NCI-H146 (cell line): ENCODE measurements at regions not wholly inside any gene's neighbourhood (a gene's known extent, or its start where the extent isn't known, plus 50 kb on each side); places are given as distances from the start of the nearest gene placed in this dataset.
"Not testable (repeated sequence)": the region's sequence is repeated elsewhere in the genome, so short reads cannot be mapped to it uniquely, and the experiment has no call there.

ENCODE experiments used
- DNase-seq: peaks from one replicate; lab custom pipeline; 2025; lab: John Stamatoyannopoulos, UW

DNA sequence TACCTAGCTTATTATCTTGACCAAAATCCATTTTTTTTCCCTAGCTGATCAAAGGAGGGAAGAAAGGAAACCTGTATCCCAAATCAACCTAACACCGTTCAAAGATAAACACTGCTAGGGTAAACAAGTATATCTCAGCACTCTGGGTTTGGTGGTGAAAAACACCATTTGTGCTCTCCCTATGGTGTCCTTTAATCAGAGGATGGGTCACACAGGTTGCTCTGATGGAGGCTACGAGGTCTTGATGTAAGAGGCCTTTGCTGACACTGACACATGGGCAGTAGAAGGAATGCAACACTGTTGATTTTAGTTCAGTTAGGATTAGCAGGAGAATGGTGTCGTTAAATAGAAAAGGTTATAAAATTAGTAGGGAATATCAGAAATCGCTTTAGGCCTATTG lies 179.3 kb downstream of the HDGFL1 start:
- DNase-seq = no peak

DNA sequence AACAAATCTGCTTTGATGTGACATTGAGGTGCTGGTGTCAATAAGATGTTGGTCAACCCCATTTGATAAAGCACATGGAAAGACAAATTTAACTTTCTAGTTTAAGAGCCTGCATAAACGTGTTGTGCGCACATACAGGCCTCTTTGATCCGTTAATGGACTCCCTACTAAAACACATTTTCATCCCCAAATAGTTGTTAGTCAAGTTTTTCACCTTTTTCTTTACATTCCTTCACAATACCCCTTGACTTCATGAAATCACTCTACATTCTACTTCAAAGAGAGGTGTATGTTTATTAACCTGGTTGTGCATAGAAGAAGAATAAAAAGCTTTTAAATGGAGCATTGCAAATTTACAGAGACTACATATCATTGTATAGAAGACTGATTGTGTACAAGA lies 180.3 kb downstream of the HDGFL1 start:
- DNase-seq = no peak

DNA sequence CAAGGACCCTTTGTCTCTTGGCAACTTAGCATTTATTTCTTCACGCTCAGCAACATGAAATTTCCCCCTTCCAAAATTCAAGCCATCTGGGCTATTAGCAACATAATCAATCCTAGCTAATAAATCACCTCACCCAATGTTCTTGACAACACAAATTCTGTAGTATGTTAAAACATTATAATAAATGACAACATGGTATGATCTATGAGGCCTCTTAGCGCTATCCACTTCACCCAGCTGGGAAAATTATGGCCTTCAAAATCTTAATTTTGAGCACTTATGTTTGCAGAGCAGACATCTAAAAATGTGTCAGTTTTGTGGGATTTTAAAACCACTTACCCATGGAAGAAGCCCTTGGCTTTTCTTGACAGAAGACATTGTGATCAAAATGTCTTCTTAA lies 181.9 kb downstream of the HDGFL1 start:
- DNase-seq = no peak

DNA sequence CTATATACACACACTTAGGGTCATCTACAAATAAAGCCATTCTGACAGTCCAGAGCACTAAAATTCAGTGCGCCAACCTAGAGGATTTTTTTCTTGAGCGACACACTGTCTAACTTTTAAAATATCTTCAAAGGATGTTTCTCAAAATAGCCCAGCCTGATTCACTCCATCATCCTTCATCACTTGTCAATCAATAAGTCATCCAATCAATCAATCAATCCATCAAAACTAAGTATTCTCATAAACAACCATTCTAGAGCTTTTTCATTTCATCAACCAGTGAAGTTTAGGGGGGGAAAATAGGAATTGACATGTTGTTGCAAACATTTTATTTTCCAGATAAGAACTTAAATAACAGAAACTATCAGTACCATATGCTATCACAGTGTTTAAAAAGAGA lies 183.2 kb downstream of the HDGFL1 start:
- no peak for DNase-seq

DNA sequence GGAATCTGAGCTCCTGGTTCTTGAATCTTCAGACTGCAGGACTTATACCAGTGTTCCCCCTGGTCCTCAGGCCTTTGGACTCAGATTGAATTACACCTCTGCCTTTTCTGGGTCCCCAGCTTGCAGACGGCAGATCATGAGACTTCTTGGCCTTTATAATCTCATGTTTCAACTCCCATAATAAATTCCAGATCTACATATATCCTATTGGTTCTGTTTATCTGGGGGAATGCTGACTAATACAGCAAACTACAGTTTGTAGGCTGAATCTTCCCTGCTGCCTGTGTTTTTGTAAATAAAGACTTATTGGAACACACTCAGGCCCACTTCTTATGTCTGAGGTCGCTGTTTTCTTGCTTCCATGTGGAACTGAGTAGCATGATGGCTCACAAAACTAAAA lies 184.7 kb downstream of the HDGFL1 start:
- no peak for DNase-seq

DNA sequence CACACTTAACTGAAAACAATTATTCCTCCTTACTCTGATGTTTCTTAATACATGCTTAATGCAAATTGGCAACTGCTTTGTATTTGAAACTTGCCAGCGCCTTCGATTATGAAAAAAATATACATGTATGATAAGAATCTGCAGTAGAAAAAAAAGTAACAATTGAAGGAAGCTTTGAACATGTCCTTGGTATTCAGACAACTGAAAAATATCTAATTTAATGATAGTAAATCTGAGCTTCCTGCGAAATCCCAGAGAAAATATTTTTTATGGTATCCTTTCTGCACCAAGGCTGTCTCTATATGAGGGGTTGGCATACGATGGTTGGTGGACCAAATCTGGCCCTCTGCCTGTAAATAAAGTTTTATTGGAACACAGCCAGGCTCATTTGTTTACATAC lies 186.2 kb downstream of the HDGFL1 start:
- DNase-seq = no peak

DNA sequence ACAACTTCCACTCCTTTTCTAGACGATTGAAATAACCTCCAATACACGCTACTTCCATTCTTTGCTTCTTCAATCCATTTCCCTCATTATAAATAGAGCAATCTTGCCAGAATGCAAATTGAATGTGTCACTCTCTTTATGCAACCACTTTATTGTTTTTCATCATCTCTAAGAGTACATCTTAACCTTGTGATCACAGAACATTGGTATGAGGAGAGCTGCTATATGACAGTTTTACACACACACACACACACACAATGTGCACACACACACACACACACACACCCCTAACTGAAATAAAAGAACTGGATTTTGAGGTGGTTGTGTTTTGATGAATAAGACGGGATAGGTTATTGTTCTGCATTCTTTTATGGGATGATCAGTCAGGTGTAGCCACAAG lies 187.0 kb downstream of the HDGFL1 start:
- no peak for DNase-seq

DNA sequence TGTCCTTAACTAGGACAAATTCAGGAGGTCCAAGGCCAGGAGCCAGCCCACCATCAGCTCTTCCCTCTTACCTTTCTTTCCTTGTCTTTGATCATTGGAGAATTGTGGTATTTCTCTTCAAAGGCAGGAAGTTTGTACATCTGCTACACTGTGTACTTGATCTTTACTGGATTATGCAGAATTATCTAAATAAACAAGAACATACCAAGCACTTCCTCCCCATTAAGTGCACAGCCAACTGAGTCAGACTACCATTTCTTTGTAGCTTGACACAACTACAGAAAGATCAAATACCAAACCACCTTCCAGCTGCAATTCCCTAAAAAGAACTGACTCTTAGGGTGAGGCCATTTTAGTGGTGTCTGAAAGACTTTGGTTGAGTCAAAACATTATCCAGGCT lies 195.1 kb downstream of the HDGFL1 start:
- DNase-seq = no peak

DNA sequence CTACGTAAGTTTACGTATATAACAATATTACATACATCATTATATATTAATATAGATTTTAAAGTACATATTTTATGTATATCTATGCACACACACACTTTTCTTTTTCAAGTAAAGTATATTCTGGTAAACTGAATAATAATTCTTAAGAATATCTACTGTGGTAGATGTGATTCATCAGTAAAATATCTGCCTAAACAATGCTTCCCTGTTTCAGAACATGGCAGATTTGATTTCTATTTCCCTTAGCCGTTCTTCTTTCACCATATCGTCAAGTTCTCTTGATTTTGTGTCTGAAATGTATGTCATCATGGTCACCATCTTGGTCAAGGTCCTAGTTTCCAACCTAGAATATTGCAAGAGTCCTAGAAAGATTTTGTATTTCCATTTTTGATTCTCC lies 195.6 kb downstream of the HDGFL1 start:
- DNase-seq = no peak

DNA sequence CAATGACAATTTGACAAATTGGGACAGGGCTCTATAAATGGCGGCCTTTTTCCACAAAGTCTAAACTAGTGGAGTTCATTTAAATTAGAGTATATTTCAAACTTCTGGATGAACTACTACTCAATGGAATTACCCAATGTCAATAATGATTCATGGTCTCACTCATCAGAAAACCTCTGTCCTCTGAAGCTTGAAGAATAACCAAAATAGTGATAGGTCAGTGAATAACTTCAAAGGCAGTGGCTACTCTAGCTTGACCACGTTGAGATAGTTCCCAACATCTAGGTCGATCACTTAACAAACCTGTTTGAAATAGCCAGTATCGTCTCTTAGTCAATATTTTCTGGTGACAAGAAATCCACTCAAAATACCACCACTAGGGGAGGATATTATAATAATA lies 197.6 kb downstream of the HDGFL1 start:
- DNase-seq = no peak

DNA sequence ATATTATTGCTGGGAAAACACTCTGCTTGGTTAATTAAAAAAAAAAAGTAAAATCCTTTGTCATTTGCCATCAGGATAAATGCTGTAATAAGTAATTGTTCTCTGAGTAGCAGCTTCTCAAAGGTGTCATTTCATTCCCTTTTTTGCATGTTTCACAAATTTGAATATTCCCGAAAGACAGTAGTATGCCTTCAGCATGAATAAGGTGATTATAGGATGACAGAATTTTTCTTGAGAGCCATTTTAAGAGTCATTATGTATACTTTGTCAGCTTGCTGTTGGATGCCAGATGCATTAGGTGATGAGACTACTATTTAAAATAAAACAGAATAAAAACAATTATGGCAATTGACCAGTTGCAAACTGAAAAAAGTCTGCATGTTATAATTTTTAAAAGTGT lies 200.7 kb downstream of the HDGFL1 start:
- DNase-seq = no peak

DNA sequence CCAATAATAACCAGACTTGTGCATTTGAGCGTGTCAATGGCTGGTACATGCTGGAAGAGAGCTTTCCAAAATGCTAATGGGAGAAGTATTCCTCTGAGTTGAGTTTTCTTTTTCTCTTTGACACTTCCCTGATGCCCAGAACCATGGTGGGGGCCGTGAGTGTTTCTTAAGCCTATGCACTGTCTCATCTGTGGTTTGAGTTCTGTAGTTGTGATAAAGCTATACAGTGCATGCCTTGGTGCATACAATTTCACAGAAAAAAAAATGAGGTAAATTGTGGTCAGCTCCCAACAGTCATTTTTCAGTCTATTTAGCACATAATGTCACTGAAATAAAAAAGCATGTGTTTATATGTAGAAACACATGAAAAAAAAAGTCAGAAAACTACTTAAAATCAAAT lies 204.8 kb downstream of the HDGFL1 start:
- no peak for DNase-seq

DNA sequence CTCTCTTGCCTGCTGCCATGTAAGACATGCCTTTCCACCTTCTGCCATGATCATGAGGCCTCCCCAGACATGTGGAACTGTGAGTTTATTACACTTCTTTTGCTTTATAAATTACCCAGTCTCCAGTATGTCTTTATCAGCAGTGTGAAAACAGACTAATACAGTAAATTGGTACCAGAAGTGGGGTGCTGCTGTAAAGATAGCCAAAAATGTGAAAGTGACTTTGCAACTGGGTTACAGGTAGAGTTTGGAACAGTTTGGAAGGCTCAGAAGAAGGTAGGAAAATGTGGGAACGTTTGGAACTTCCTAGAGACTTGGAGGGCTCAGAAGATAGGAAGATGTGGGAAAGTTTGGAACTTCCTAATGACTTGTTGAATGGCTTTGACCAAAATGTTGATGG lies 209.1 kb downstream of the HDGFL1 start:
- DNase-seq = not testable (repeated sequence)

DNA sequence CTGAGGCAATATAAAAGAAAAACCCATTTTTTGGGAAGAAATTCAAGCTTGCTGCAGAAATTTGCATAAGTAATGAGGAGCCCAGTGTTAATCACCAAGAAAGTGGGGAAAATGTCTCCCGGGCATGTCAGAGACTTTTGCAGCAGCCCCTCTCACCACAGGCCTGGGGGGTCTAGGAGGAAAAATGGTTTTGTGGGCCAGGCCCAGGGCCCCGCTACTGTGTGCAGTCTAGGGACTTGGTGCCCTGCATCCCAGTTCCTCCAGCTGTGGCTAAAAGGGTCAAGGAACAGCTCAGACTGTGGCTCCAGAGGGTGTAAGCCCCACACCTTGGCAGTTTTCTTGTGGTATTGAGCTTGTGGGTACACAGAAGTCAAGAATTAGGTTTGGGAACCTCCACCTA lies 209.7 kb downstream of the HDGFL1 start:
- DNase-seq = no peak

DNA sequence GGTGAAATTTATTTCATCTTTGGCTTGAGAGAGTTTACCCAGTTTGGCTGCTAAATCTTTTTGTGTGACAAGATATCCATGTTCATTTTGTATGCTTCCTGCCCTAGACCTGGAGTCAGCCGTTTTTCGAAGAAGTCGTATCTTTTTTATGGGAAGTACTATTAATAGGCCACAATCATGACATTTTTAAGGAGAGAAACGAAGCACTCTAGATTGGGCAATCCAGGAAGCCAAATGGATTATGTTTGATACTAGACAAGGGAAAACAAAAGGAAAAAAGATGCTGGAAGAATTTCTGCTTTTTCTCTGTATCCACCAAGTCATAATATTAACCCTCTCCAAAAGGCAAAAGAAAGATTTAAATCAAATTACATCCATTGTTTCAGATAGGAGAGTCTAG lies 214.6 kb downstream of the HDGFL1 start:
- no peak for DNase-seq

DNA sequence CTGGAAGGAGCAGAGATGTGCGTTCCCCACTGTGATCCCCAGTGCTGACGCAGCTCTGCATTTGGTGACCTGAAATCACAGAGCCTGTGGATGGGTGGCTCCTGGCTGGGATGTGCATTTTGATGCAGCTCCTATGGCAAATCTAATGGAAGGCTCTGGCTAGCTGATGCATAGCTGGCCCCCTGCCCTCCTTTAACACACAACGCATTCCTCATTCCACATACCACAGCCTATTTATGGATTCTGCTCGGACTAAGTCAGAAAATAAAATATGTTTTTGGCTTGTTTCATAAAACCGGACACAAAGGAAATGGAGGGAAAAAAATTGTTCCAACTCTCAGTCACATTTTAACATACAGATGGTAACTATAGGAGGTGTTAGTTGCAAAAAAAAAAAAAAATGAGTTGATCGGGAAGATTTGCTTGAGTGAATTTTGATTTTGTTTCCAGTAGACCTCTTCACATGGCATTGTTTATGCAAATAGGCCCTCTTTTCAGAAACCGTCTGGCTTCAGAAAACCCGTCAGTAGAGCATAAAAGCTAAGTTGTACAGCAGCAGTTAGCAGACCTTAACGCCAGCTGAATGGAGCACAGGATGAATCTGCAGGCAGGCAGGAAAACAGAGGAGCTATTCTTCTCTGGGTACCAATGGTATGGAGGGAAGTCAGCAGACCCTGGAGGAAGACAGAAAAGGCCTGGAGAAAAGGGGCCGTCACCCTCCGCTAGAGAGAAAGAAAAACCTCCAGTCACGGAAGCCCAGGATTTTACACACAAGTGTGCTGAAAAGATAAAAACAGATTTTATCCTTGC lies 215.4 kb downstream of the HDGFL1 start:
- DNase-seq = no peak

DNA sequence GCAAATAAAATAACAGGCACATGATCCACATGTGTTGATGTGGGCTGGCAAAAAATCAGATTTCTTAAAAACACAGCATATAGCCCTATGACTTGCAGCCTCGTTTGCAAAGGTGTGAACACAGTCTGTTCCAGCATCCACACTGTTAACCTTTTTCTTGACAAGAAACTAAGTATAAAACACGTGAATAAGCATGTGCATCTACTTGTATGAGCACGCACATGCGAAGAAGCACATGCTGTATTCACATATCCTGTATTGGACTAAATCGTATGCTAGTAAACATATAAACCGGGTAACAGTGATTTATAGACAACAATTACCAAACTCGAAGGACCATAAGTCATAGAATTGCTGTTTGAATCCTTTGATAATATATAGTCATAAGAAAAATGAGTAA lies 218.7 kb downstream of the HDGFL1 start:
- no peak for DNase-seq

DNA sequence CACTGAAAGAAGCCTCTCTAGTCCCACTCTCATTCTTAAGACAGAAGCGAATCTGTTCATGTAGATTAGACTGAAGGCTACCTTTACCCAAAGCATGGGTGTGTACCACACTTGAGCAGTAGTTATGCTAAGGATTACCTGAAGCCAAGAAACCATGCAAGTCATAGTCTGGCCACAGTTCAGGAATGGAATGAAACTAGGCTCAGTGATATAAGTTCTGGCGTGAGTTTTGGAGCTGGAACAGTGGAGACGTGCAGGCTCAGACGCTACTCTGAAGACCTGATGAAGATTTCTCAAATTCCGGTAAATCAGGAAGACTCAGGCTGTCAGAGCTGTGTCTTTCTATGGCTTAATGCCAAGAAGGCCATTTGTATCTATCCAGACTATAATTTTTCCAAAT lies 219.9 kb downstream of the HDGFL1 start:
- DNase-seq = no peak

DNA sequence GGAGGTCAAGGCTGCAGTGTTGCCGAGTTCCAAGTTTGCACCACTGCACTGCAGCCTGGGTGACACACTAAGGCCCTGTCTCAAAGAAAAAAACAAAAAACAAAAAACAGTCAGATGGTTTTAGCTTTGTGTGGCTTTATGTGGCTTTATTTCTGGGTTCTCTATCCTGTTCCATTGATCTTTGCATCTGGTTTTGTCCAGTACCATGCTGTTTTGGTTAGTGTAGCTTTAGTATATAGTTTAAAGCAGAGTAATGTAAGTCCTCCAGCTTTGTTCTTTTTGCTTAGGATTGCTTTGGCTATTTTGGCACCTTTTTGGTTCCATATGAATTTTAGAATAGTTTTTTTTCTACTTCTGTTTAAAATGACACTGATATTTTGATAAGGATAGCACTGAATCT lies 225.5 kb downstream of the HDGFL1 start:
- no peak for DNase-seq

DNA sequence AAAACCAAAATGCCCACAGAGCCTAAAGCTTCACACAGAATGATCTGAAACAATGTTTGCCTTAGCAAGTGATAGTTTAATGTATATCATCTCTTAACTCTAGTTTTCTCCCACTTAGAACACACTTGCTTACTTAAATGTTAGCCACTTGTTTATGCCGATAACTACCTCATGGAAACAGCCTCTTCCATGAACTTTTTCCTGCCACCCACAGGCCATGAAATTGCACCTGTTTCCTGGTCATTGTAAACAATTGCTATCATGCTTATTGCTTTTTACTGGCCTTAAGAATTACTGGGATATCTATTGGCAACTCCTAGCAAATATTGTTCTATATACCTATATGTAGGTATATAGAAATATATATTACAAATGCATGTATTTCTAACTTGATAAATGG lies 231.1 kb downstream of the HDGFL1 start:
- DNase-seq = no peak

DNA sequence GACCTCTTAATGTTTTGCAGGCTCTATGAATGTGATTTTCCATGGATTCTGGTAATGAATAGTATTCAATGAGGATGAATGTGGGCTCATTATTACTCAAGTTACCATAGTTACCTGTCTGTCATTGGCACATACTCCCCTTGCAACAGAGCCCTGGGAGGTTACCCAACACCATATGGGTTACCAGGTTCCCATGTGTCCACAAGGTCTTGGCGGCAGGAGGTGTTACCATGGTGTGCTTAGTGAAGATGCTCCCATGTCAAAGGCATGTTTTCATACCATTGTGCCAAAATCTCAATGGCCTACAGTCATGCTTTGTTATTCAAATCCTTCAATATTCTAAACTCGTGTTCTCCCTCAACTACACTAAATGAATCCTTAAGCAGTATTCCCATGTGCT lies 232.5 kb downstream of the HDGFL1 start:
- no peak for DNase-seq

DNA sequence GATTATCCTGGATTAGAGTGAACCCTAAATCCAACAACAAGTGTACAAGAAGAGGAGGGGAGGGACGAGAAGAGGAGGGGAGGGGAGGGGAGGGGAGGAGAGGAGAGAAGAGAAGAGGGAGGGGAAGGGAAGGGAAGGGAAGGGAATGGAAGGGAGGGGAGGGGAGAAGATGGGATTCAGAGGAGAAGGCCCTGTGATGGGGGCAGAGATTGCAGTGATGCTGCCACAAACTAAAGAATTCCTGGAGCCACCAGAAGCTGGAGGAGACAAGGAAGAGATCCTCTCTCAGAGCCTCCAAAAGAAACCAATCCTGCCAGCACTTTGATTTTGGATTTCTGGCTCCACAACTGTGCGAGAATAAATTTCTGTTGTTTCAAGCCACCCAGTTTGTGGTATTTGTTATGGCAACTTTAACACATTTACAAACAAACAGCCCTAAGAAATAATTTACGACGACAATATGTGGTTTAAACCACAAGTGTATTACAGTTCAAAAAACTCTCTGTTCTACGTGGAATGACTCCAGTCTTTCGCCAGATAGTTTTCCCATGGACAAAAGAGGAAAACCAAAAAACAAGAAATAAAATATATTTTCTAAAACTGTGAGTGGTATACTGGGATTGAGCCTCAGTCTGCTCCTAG lies 235.4 kb downstream of the HDGFL1 start:
- DNase-seq = no peak

DNA sequence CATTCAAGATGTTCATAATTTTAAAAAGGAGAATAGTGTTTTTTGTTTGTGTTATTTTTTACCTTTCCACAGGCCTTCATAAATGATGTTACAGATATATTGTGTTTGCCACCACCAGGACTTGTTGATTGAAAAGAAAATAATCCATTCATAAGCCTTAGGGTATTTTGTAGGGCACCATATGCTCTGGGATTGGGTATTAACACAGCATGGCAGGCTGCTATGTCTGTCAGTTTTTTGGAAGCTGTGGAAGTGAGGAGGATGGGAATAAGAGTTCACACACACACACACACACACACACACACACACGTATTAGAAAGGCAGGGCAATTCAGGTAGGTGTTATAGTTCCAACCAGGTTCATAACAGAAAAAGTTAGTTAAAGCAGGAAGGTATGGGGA lies 237.9 kb downstream of the HDGFL1 start:
- no peak for DNase-seq

DNA sequence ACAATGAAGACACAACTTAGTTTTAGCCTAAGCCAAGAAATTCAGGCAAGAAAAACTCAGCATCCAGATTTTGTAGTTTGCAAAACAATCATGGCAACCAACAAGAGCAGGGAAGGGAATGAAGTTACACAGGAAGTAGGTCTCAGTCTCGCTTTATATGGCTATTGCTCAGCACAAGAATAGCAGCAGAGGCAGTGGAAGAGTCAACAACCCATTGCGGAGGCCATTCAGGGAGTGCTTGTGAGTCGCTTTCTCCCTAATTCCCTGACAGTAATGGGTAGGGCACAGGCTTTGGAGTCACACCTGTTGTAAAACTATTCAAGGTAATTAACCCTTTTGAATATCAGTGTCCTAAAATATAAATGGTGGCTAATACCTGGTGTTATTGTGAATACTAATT lies 238.5 kb downstream of the HDGFL1 start:
- no peak for DNase-seq
